PC-3 (cell line): ENCODE measurements at regions not wholly inside any gene's neighbourhood (a gene's known extent, or its start where the extent isn't known, plus 50 kb on each side); places are given as distances from the start of the nearest gene placed in this dataset.

Experiments used
- CTCF ChIP-seq: fragments of 300-600 bp; sonication (generic); conservative IDR thresholded peaks from 2 replicates; pipeline ENCODE4 v1.5.1; 2017; ENCODE audit warnings: antibody characterized with exemption, low read depth, mild to moderate bottlenecking, low read length
- EZH2 ChIP-seq: fragments of 300-600 bp; sonication (generic); IDR thresholded peaks from one replicate; pipeline ENCODE4 v1.6.1; 2017; ENCODE audit warnings: antibody characterized with exemption, mild to moderate bottlenecking, low read length; ENCODE audit not compliant: unreplicated experiment
- EZH2phosphoT487 ChIP-seq: fragments of 300-600 bp; sonication (generic); IDR thresholded peaks from 2 replicates; pipeline ENCODE4 v1.6.1; 2018; ENCODE audit warnings: mild to moderate bottlenecking, antibody characterized with exemption, low read length, borderline replicate concordance

- TF ChIP-seq EZH2phosphoT487 (no peak), CTCF (no peak), EZH2 (no peak)
Observed at GRCh38 chr6:1003394-1004160, 308.3 kb upstream of the FOXQ1 start.
